Brain pericyte (primary cell): ENCODE measurements at regions not wholly inside any gene's neighbourhood (a gene's known extent, or its start where the extent isn't known, plus 50 kb on each side); places are given as distances from the start of the nearest gene placed in this dataset.
"Not testable (repeated sequence)": the region's sequence is repeated elsewhere in the genome, so short reads cannot be mapped to it uniquely, and the experiment has no call there.

Experiments used
- DNase-seq: peaks from one replicate; pipeline ENCODE4 v3.0.0-alpha.2; 2012; ENCODE audit warnings: low read depth, low spot score

DNA sequence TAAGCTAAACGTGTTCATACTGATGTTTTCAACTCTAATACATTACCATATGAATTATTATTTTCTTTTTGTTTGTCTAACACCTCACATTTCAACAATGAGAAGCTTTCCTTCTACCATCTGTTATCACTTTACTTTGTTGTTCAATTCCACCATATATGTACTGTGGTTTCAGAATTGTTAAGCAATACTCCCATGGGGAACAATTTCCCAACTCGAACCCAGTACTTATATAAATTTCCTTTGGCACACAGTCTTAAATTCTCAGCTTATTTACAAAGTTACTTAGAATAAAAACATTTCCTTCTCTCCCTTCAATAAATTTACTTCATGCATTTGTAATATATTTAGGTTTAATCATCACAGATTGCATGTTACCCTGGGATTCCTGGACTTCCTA is 1764.4 kb downstream of the OTOL1 start:
- peak; percentile 7 for DNase-seq

DNA sequence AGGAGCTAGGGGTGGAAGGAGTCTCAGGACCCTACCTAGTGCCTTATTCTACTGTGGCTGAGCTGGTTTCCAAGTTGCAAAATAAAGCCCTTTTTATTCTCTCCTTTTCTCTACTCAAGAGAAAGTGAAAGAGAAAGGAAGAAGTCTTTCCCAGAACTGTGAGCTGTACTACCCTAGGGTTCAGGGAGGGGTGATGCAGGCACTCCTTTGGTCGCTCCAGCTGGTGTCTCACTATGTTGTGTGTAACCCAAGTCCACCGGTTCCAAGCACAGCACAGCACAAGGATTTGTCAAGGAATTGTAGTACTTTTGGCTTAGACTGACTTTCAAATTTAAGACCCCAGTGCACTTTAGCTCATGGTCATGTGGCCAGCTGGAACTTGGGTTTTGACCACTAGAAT is 1721.7 kb downstream of the OTOL1 start:
- DNase-seq, result no peak

DNA sequence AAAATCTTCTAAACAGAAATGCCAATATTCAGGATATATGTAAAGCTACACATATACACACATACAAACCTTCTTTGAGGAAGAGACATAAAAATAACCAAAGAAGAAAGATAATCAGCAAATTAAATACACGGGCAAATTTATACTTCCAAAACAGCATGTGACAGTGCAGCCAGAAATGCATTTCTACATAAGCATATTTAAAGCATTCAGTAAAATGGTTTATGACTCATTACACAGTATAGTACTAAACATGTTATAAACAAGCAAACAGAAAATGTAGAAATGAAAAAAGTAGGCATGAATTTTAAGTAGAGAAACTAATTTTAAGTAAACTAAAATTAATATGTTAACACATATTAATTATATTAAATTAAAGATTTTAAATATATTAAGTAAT is 1717.2 kb downstream of the OTOL1 start:
- DNase-seq, result no peak

DNA sequence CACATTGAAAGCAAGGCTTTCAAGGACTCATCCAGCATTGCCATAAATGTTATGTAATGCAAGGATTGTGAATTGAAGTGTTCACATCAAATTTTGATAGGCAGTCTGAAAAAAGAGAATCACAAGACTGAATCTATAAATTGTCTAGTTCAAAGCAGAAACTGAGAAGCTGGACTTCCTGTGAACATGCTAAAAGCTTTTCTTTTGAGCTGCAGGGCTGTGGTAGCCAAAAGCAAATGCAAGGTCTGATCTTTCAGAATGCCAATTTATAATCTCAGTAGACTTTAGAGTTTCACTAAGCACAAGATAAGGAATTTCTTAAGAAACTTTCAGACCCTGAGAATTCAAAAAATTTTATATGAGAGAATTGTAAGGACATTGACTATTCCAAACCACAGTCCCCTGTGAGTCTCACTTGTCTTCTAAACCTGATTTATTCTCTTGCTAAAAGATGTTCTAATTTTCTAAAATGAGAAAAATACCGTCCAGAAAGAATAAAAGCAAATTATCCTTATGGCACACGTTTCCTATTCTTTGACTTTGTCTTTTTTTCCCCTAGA is 1700.3 kb downstream of the OTOL1 start:
- DNase-seq, result no peak

DNA sequence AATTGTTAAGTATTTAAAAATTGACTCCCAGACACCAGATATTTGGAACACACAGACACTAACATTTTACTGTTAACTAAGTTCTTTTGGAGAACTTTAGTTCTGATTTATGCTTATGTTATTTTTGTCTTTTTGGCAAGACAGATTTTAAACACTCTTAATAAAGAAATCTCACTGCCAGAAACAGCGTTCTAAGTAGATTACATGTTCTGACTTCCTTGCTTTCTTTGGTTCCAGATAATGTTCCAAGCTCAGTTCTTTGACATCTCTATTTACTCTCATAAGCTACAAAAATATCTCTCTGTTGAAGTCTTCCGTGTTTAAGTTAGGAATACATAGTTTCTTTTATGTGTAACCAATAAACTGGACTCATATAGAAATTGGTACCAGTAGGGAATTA is 1699.6 kb downstream of the OTOL1 start:
- DNase-seq, result no peak

DNA sequence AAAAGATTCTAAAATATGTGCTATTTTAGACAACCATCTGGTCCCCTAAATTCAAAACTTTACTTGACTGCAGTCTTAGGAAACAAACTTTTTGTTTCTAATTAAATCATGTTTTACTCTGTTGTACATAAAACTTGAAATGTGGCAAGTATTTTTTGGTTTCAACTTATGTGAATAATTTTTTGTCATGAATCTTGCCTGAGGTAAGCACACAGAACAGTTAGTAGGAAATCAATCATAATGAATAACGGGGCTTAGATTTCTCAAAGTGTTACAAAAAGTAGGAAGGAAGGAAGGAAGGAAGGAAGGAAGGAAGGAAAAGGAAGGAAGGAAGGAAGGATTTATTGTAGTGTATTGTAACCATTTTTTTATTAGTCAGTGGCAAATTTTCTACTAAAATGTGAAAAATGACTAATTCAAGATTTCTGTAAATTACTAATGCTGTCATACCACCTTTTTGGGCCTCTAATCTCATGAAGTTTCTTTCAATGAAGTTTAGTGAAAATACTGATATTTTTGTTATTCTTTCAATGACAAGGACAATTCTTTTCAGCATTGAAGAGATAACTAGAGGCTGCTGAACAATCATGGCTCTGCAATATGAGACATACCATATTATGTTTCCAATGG is 1689.2 kb downstream of the OTOL1 start:
- DNase-seq, result no peak

DNA sequence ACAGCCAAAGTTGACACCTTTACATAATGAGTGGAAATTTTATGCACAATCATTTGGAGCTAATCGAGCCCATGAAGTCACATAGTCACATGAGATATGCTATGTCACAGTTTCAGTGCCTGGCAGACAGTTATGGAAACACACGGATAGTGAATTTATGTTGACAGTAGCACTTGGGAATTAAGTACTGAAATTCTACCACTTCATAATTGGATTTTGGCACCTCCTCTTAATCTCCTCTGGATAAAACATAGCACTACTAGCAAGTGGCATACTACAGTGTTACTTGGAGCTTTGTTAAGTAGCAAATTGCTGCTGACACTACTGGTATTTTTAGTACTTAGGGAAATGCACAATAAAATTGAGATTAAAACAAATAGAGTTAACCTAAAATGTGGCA is 1679.4 kb downstream of the OTOL1 start:
- no peak for DNase-seq

DNA sequence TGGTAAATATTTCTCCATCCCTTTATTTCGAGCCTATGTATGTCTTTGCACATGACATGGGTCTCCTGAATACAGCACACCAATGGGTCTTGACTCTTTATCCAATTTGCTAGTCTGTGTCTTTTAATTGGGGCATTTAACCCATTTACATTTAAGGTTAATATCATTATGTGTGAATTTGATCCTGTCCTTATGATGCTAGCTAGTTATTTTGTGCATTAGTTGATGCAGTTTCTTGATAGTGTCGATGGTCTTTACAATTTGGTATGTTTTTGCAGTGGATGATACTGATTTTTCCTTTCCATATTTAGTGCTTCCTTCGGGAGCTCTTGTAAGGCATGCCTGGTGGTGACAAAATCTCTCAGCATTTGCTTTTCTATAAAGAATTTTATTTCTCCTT is 1675.9 kb downstream of the OTOL1 start:
- DNase-seq, result not testable (repeated sequence)

DNA sequence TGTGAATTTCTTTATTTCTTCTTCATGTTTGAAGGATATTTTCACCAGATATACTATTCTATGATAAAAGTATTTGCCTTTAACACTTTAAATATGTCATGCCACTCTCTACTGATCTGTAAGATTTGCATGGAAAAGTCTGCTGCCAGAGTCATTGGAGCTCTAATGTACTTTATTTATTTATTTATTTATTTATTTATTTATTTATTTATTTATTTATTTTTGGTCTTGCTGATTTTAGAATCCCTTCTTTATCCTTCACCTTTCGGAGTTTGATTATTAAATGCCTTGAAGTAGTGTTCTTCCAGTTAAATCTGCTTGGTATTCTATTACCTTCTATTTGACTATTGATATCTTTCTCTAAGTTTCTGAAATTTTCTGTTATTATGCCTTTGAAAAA is 1669.6 kb downstream of the OTOL1 start:
- no peak for DNase-seq

DNA sequence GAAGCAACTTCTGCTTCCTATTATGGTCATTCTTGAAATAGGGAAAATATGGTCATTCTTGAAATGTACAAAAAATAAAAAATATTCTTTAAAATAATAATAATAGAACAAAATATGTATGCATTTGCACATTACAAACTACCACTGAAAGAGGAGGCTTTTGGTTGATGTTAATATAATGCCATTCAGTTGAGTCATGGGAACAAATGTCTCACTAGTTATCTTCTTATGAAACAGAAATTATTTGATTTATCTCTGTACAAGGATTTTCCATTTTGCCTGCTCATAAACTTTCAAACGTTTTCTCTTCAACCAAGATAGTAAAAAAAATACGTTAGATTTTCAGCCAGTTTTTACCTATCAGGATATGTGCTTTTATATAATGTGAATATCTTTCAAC is 1662.7 kb downstream of the OTOL1 start:
- DNase-seq, result no peak

DNA sequence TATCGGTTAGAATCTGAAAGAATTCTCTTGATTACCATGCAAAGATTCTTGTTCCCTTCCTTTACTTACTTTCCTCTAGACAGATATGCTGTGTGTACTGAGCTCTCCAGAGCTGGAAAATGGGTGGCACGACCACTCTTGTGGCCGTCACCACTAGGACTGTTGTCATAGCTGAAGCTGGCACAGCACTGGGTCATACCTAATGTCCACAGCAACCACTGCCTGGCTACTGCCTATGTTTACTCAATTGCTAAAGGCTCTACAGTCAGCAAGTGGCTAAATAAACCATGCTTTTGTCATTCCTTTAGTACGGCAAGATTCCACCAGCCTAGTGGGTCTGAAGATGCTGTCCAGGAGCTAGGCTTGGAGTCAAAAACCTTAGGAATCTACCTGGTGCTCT is 1643.0 kb downstream of the OTOL1 start:
- DNase-seq, result no peak

DNA sequence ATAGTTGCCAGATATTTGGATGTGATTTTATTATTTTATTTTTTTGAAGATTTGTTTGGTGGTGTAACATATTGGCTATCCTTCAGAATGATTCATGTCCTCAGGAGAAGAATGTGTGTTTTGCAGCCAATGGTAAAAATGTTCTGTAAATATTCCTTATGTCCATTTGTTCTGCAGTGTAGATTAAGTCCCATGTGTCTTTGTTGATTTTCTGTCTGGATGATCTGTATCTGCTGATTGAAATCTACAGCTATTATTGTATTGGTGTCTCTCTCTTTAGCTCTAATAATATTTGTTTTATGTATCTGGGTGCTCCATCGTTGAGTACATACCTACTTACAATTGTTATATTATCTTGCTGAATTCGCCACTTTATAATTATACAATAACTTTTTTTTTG is 1641.7 kb downstream of the OTOL1 start:
- no peak for DNase-seq

DNA sequence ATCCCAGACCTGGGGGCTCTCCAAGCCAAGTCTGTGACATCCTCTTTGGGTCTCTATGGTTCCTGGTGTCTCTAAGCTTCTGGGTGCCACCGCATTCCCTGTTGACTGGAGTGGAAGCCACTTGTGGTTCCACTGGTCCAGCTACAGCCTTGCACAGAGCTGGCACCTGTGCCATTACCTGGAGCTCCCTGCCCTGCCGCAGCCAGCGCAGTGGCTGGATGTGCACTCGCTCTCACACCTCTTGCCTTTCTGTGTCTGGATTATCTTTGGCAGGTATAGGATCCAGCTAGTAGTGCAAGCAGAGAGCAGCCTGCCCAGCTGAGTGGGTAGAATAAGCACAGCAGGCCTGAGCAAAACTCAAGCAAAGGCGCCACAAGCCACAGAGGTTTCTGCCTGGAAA is 1635.5 kb downstream of the OTOL1 start:
- no peak for DNase-seq

DNA sequence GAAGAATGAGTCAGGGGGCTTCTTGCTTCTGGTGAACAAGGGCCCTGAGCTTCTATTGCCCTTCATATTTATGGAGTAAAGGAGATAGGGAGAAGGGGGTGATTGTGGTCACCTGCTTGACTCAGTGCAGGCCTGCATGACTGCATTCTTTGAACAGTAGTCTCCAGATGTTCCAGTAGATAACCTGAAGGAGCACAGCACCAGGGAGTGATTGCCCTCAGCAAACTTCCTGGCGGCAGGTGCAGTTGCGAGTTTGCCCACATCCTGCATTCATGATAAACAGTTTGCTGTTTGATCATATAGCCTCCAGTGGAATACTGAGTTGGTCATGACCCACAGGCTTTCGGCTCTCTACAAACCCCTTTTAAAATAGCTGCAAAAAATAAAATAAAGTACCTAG is 1632.7 kb downstream of the OTOL1 start:
- DNase-seq, result no peak

DNA sequence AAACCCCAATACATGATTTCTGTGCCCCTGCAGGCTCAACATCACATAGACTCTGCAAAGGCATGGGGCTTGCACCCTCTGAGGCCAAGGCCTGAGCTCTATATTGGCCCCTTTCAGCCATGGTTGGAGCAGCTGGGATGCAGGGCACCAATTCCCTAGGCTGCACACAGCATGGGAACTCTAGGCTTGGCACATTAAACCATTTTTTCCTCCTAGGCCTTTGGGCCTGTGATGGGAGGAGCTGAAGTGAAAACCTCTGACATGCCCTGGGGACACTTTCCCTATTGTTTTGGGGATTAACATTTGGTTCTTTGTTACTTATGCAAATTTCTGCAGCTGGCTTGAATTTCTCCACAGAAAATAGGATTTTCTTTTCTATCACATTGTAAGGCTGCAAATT is 1629.5 kb downstream of the OTOL1 start:
- DNase-seq, result no peak
